ENCODE measurements at regions not wholly inside any gene's neighbourhood (a gene's known extent, or its start where the extent isn't known, plus 50 kb on each side); places are given as distances from the start of the nearest gene placed in this dataset.
"Not testable (repeated sequence)": the region's sequence is repeated elsewhere in the genome, so short reads cannot be mapped to it uniquely, and the experiment has no call there.

- no peak for FAIRE-seq
Observed at GRCh38 chr9:28378231-28378630, 805.0 kb upstream of the C9orf72 start.

GRCh38 chr9:28379082-28379481, 805.8 kb upstream of the C9orf72 start:
- no peak for FAIRE-seq

GRCh38 chr9:28389411-28389810, 816.1 kb upstream of the C9orf72 start:
- FAIRE-seq, result no peak

- no peak for FAIRE-seq
Observed at GRCh38 chr9:28394774-28395173, 821.5 kb upstream of the C9orf72 start.

GRCh38 chr9:28396058-28396457, 822.8 kb upstream of the C9orf72 start:
- no peak for FAIRE-seq

GRCh38 chr9:28407351-28407750, 834.1 kb upstream of the C9orf72 start:
- FAIRE-seq, result no peak

GRCh38 chr9:28409919-28410318, 836.6 kb upstream of the C9orf72 start:
- FAIRE-seq, result no peak

GRCh38 chr9:28410411-28410810, 837.1 kb upstream of the C9orf72 start:
- FAIRE-seq, result no peak

GRCh38 chr9:28413471-28413870, 840.2 kb upstream of the C9orf72 start:
- no peak for FAIRE-seq

GRCh38 chr9:28423255-28423654, 850.0 kb upstream of the C9orf72 start:
- no peak for FAIRE-seq

- FAIRE-seq, result no peak
Observed at GRCh38 chr9:28435456-28435855, 862.2 kb upstream of the C9orf72 start.

- no peak for FAIRE-seq
Observed at GRCh38 chr9:28439688-28440087, 866.4 kb upstream of the C9orf72 start.

- no peak for FAIRE-seq
Observed at GRCh38 chr9:28443461-28443860, 870.2 kb upstream of the C9orf72 start.

GRCh38 chr9:28444637-28445036, 871.4 kb upstream of the C9orf72 start:
- no peak for FAIRE-seq

GRCh38 chr9:28445211-28445610, 871.9 kb upstream of the C9orf72 start:
- FAIRE-seq, result no peak

- no peak for FAIRE-seq
Observed at GRCh38 chr9:28453918-28454317, 880.6 kb upstream of the C9orf72 start.

- FAIRE-seq, result no peak
Observed at GRCh38 chr9:28456861-28457260, 883.6 kb upstream of the C9orf72 start.

GRCh38 chr9:28464481-28465216, 891.4 kb upstream of the C9orf72 start:
- no peak for FAIRE-seq

GRCh38 chr9:28471261-28471660, 898.0 kb upstream of the C9orf72 start:
- no peak for FAIRE-seq

- no peak for FAIRE-seq
Observed at GRCh38 chr9:28487561-28487960, 914.3 kb upstream of the C9orf72 start.

- FAIRE-seq, result no peak
Observed at GRCh38 chr9:28491121-28491520, 917.8 kb upstream of the C9orf72 start.

- not testable (repeated sequence) for FAIRE-seq
Observed at GRCh38 chr9:28498168-28498567, 924.9 kb upstream of the C9orf72 start.

- FAIRE-seq, result no peak
Observed at GRCh38 chr9:28502189-28502588, 928.9 kb upstream of the C9orf72 start.

GRCh38 chr9:28502741-28503140, 929.5 kb upstream of the C9orf72 start:
- peak; percentile 53 for FAIRE-seq

- FAIRE-seq, result peak; percentile 9
Observed at GRCh38 chr9:28503573-28503972, 930.3 kb upstream of the C9orf72 start.

Measured in islet of Langerhans (tissue), 1 donor.